ENCODE measurements at regions not wholly inside any gene's neighbourhood (a gene's known extent, or its start where the extent isn't known, plus 50 kb on each side); places are given as distances from the start of the nearest gene placed in this dataset.

DNA sequence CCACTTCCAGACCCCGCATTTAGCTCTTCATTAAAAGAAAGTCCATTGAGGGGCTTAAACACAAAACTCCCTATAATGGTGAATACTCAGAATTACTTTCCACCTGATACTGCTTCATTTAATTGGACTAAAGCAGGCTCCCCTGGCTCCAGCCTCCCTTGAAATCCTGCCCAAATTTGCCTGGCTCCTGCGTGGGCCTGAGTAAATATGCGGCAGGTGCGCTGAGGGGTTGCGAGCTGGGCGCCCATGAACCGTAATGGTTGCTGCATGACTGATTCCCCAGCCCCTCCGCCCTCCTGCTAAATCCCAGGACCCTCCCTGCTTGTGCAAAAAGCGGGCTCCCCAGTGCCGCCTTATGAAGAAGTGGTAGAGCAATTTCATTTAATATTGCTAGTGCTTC lies 639.7 kb downstream of the BNC2 start:
- no peak overlapping the region for H3K27ac Mint-ChIP-seq
- no peaks in the 10 kb centered on the region for H3K36me3 ChIP-seq
- no peaks in the 10 kb centered on the region for H3K4me1 Mint-ChIP-seq
- no peaks in the 10 kb centered on the region for H3F3A ChIP-seq (ENCODE audit: low read depth)
- no peaks in the 10 kb centered on the region for H3K36me3 Mint-ChIP-seq
- no peak overlapping the region for H3K27ac ChIP-seq
- H3K9me3 Mint-ChIP-seq = peaks cover 13% of the 10 kb centered on the region
- no peaks in the 10 kb centered on the region for H4K20me1 ChIP-seq (ENCODE audit: low read depth)
- no peaks in the 10 kb centered on the region for H3K27me3 ChIP-seq
- TF ChIP-seq, protein P1, sequence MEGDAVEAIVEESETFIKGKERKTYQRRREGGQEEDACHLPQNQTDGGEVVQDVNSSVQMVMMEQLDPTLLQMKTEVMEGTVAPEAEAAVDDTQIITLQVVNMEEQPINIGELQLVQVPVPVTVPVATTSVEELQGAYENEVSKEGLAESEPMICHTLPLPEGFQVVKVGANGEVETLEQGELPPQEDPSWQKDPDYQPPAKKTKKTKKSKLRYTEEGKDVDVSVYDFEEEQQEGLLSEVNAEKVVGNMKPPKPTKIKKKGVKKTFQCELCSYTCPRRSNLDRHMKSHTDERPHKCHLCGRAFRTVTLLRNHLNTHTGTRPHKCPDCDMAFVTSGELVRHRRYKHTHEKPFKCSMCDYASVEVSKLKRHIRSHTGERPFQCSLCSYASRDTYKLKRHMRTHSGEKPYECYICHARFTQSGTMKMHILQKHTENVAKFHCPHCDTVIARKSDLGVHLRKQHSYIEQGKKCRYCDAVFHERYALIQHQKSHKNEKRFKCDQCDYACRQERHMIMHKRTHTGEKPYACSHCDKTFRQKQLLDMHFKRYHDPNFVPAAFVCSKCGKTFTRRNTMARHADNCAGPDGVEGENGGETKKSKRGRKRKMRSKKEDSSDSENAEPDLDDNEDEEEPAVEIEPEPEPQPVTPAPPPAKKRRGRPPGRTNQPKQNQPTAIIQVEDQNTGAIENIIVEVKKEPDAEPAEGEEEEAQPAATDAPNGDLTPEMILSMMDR (IDR thresholded peaks at IDR 0.05) = no peak
- no peak for TF ChIP-seq EZH2phosphoT487 (IDR thresholded peaks at IDR 0.05)
- TF ChIP-seq EZH2 (IDR thresholded peaks at IDR 0.05) = no peak
- no peak overlapping the region for H3K4me3 ChIP-seq
- no peaks in the 10 kb centered on the region for H3K9me3 ChIP-seq (ENCODE audit: low read depth)
- H3K4me2 ChIP-seq = no peak overlapping the region
- H3K9ac ChIP-seq = no peak overlapping the region
- no peaks in the 10 kb centered on the region for H3K4me1 ChIP-seq
- no peak for DNase-seq (ENCODE audit: low spot score)
- H3K27me3 Mint-ChIP-seq (ENCODE audit: insufficient read depth, low read depth) = peaks cover 5% of the 10 kb centered on the region
- H3K79me2 ChIP-seq (ENCODE audit: low read depth) = no peaks in the 10 kb centered on the region
- H3K4me3 Mint-ChIP-seq = no peak overlapping the region
- H2AFZ ChIP-seq (replicated peaks) = no peak overlapping the region

- Histone ChIP-seq H3K4me3 (no peak overlapping the region), H3K4me2 (no peak overlapping the region), H3K9me3 (ENCODE audit: low read depth) (no peaks in the 10 kb centered on the region), H3F3A (ENCODE audit: low read depth) (no peaks in the 10 kb centered on the region), H4K20me1 (ENCODE audit: low read depth) (no peaks in the 10 kb centered on the region), H3K9ac (no peak overlapping the region), H3K79me2 (ENCODE audit: low read depth) (no peaks in the 10 kb centered on the region), H2AFZ (replicated peaks) (no peak overlapping the region), H3K27ac (no peak overlapping the region), H3K27me3 (no peaks in the 10 kb centered on the region), H3K36me3 (no peaks in the 10 kb centered on the region), H3K4me1 (no peaks in the 10 kb centered on the region)
- Mint-ChIP-seq H3K4me1 (peaks cover 9% of the 10 kb centered on the region), H3K27me3 (ENCODE audit: insufficient read depth, low read depth) (no peaks in the 10 kb centered on the region), H3K27ac (no peak overlapping the region), H3K36me3 (no peaks in the 10 kb centered on the region), H3K9me3 (peaks cover 5% of the 10 kb centered on the region), H3K4me3 (no peak overlapping the region)
- no peak for DNase-seq (ENCODE audit: low spot score)
- TF ChIP-seq EZH2 (IDR thresholded peaks at IDR 0.05) (no peak), EZH2phosphoT487 (IDR thresholded peaks at IDR 0.05) (no peak)
- TF ChIP-seq, protein P1 (IDR thresholded peaks at IDR 0.05) = no peak
Measured at GRCh38 chr9:16236311-16236710, 634.2 kb downstream of the BNC2 start.

DNA sequence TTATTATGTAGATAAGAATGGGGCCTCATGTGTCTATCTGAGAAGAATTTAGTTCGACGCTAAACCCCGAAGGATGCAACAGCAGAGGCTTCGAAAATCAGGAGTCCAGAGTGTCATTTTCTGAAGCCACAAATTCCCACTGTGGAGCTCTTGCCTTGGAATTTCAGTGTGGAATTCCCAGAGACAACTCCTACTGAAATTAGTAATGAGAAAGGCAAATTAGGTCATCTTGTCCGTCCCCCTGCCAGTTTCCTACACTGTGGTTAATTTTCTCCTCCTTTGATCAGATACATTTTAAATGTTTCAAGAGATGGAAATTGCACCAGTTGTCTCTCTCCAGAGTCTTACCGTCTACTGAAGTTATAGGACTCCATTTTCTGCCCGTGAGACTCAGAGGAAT lies 633.6 kb downstream of the BNC2 start:
- Histone ChIP-seq H2AFZ (replicated peaks) (no peak overlapping the region), H3K27me3 (no peaks in the 10 kb centered on the region), H3K79me2 (ENCODE audit: low read depth) (no peaks in the 10 kb centered on the region), H3K4me3 (no peak overlapping the region), H3K27ac (no peak overlapping the region), H3K4me2 (no peak overlapping the region), H3K9me3 (ENCODE audit: low read depth) (no peaks in the 10 kb centered on the region), H3F3A (ENCODE audit: low read depth) (no peaks in the 10 kb centered on the region), H4K20me1 (ENCODE audit: low read depth) (no peaks in the 10 kb centered on the region), H3K4me1 (peaks cover under 1% of the 10 kb centered on the region), H3K36me3 (no peaks in the 10 kb centered on the region), H3K9ac (no peak overlapping the region)
- Mint-ChIP-seq H3K36me3 (no peaks in the 10 kb centered on the region), H3K27ac (no peak overlapping the region), H3K4me1 (peaks cover 14% of the 10 kb centered on the region), H3K9me3 (peaks cover 5% of the 10 kb centered on the region), H3K4me3 (no peak overlapping the region), H3K27me3 (ENCODE audit: insufficient read depth, low read depth) (no peaks in the 10 kb centered on the region)
- no peak for DNase-seq (ENCODE audit: low spot score)
- no peak for TF ChIP-seq EZH2phosphoT487 (IDR thresholded peaks at IDR 0.05)

GRCh38 chr9:16238623-16239138 lies 631.8 kb downstream of the BNC2 start:
- H4K20me1 ChIP-seq (ENCODE audit: low read depth) = no peaks in the 10 kb centered on the region
- Mint-ChIP-seq H3K27ac (no peak overlapping the region), H3K4me1 (peaks cover 32% of the 10 kb centered on the region), H3K9me3 (peaks cover 2% of the 10 kb centered on the region), H3K36me3 (no peaks in the 10 kb centered on the region), H3K4me3 (no peak overlapping the region), H3K27me3 (ENCODE audit: insufficient read depth, low read depth) (no peaks in the 10 kb centered on the region)
- H3K79me2 ChIP-seq (ENCODE audit: low read depth) = no peaks in the 10 kb centered on the region
- no peak for TF ChIP-seq EZH2phosphoT487 (IDR thresholded peaks at IDR 0.05)
- TF ChIP-seq EZH2 (IDR thresholded peaks at IDR 0.05) = no peak
- TF ChIP-seq, protein P1 (IDR thresholded peaks at IDR 0.05) = no peak
- no peak for DNase-seq (ENCODE audit: low spot score)
- H3K27me3 ChIP-seq = no peaks in the 10 kb centered on the region
- no peak overlapping the region for H3K4me3 ChIP-seq
- H3K36me3 ChIP-seq = no peaks in the 10 kb centered on the region
- H3K27ac ChIP-seq = no peak overlapping the region
- H3K4me2 ChIP-seq = no peak overlapping the region
- peaks cover 4% of the 10 kb centered on the region for H3F3A ChIP-seq (ENCODE audit: low read depth)
- peaks cover 17% of the 10 kb centered on the region for H3K4me1 ChIP-seq
- H2AFZ ChIP-seq (replicated peaks) = no peak overlapping the region
- H3K9ac ChIP-seq = no peak overlapping the region
- no peaks in the 10 kb centered on the region for H3K9me3 ChIP-seq (ENCODE audit: low read depth)
